ENCODE measurements at regions not wholly inside any gene's neighbourhood (a gene's known extent, or its start where the extent isn't known, plus 50 kb on each side); places are given as distances from the start of the nearest gene placed in this dataset.

GRCh38 chr21:26708223-26708800, 135.2 kb upstream of the CYYR1 start:
- Histone ChIP-seq H3K27me3 (ENCODE audit: control insufficient read depth in 3 of 3, insufficient read depth in 3 of 3, low read length in 3 of 3) (no peaks in the 10 kb centered on the region), H3K9ac (ENCODE audit: low read depth in 1 of 3, low read length in 3 of 3) (no peak overlapping the region), H3K27ac (ENCODE audit: low read depth, low read length) (no peak overlapping the region), H3K9me3 (ENCODE audit: control insufficient read depth in 3 of 3, low read length in 3 of 3) (no peaks in the 10 kb centered on the region), H3K4me3 (ENCODE audit: low read length in 3 of 3) (no peak overlapping the region), H3K36me3 (ENCODE audit: control insufficient read depth in 3 of 3, insufficient read depth in 3 of 3, low read length in 3 of 3) (no peaks in the 10 kb centered on the region), H3K4me1 (ENCODE audit: control insufficient read depth in 3 of 3, insufficient read depth in 3 of 3, low read length in 3 of 3) (no peaks in the 10 kb centered on the region)

- no peaks in the 10 kb centered on the region for H3K4me1 ChIP-seq (ENCODE audit: control insufficient read depth in 3 of 3, insufficient read depth in 3 of 3, low read length in 3 of 3)
- no peaks in the 10 kb centered on the region for H3K36me3 ChIP-seq (ENCODE audit: control insufficient read depth in 3 of 3, insufficient read depth in 3 of 3, low read length in 3 of 3)
- H3K4me3 ChIP-seq (ENCODE audit: low read length in 3 of 3), result no peak overlapping the region
- H3K27ac ChIP-seq (ENCODE audit: low read depth, low read length), result no peak overlapping the region
- H3K9me3 ChIP-seq (ENCODE audit: control insufficient read depth in 3 of 3, low read length in 3 of 3), result no peaks in the 10 kb centered on the region
- H3K9ac ChIP-seq (ENCODE audit: low read depth in 1 of 3, low read length in 3 of 3), result no peak overlapping the region
- no peaks in the 10 kb centered on the region for H3K27me3 ChIP-seq (ENCODE audit: control insufficient read depth in 3 of 3, insufficient read depth in 3 of 3, low read length in 3 of 3)
Observed at GRCh38 chr21:26707246-26707645, 134.2 kb upstream of the CYYR1 start.

- H3K4me1 ChIP-seq (ENCODE audit: control insufficient read depth in 3 of 3, insufficient read depth in 3 of 3, low read length in 3 of 3), result no peaks in the 10 kb centered on the region
- no peak overlapping the region for H3K27ac ChIP-seq (ENCODE audit: low read depth, low read length)
- H3K27me3 ChIP-seq (ENCODE audit: control insufficient read depth in 3 of 3, insufficient read depth in 3 of 3, low read length in 3 of 3), result peaks cover 0 to 2% (median 0%) of the 10 kb centered on the region in 3 donors
- H3K9ac ChIP-seq (ENCODE audit: low read depth in 1 of 3, low read length in 3 of 3), result no peak overlapping the region
- no peak overlapping the region for H3K4me3 ChIP-seq (ENCODE audit: low read length in 3 of 3)
- no peaks in the 10 kb centered on the region for H3K36me3 ChIP-seq (ENCODE audit: control insufficient read depth in 3 of 3, insufficient read depth in 3 of 3, low read length in 3 of 3)
- no peaks in the 10 kb centered on the region for H3K9me3 ChIP-seq (ENCODE audit: control insufficient read depth in 3 of 3, low read length in 3 of 3)
Observed at GRCh38 chr21:26698416-26698815, 125.3 kb upstream of the CYYR1 start.

- no peaks in the 10 kb centered on the region for H3K27me3 ChIP-seq (ENCODE audit: control insufficient read depth in 3 of 3, insufficient read depth in 3 of 3, low read length in 3 of 3)
- no peaks in the 10 kb centered on the region for H3K4me1 ChIP-seq (ENCODE audit: control insufficient read depth in 3 of 3, insufficient read depth in 3 of 3, low read length in 3 of 3)
- H3K36me3 ChIP-seq (ENCODE audit: control insufficient read depth in 3 of 3, insufficient read depth in 3 of 3, low read length in 3 of 3), result no peaks in the 10 kb centered on the region
- H3K27ac ChIP-seq (ENCODE audit: low read depth, low read length), result no peak overlapping the region
- H3K9me3 ChIP-seq (ENCODE audit: control insufficient read depth in 3 of 3, low read length in 3 of 3), result no peaks in the 10 kb centered on the region
- no peak overlapping the region for H3K9ac ChIP-seq (ENCODE audit: low read depth in 1 of 3, low read length in 3 of 3)
- H3K4me3 ChIP-seq (ENCODE audit: low read length in 3 of 3), result no peak overlapping the region
Observed at GRCh38 chr21:26691416-26691815, 118.3 kb upstream of the CYYR1 start.

- H3K9me3 ChIP-seq (ENCODE audit: control insufficient read depth in 3 of 3, low read length in 3 of 3), result no peaks in the 10 kb centered on the region
Observed at GRCh38 chr21:26686705-26687104, 113.6 kb upstream of the CYYR1 start.

GRCh38 chr21:26686278-26686677, 113.2 kb upstream of the CYYR1 start:
- no peak overlapping the region for H3K4me3 ChIP-seq (ENCODE audit: low read length in 3 of 3)
- no peaks in the 10 kb centered on the region for H3K9me3 ChIP-seq (ENCODE audit: control insufficient read depth in 3 of 3, low read length in 3 of 3)
- no peak overlapping the region for H3K27ac ChIP-seq (ENCODE audit: low read depth, low read length)
- H3K36me3 ChIP-seq (ENCODE audit: control insufficient read depth in 3 of 3, insufficient read depth in 3 of 3, low read length in 3 of 3), result no peaks in the 10 kb centered on the region
- no peak overlapping the region for H3K9ac ChIP-seq (ENCODE audit: low read depth in 1 of 3, low read length in 3 of 3)
- no peaks in the 10 kb centered on the region for H3K4me1 ChIP-seq (ENCODE audit: control insufficient read depth in 3 of 3, insufficient read depth in 3 of 3, low read length in 3 of 3)
- H3K27me3 ChIP-seq (ENCODE audit: control insufficient read depth in 3 of 3, insufficient read depth in 3 of 3, low read length in 3 of 3), result no peaks in the 10 kb centered on the region

More at GRCh38 chr21:26686705-26687104, 113.6 kb upstream of the CYYR1 start:
- Histone ChIP-seq H3K9ac (ENCODE audit: low read depth in 1 of 3, low read length in 3 of 3) (no peak overlapping the region), H3K4me3 (ENCODE audit: low read length in 3 of 3) (no peak overlapping the region), H3K27me3 (ENCODE audit: control insufficient read depth in 3 of 3, insufficient read depth in 3 of 3, low read length in 3 of 3) (no peaks in the 10 kb centered on the region), H3K4me1 (ENCODE audit: control insufficient read depth in 3 of 3, insufficient read depth in 3 of 3, low read length in 3 of 3) (no peaks in the 10 kb centered on the region), H3K36me3 (ENCODE audit: control insufficient read depth in 3 of 3, insufficient read depth in 3 of 3, low read length in 3 of 3) (no peaks in the 10 kb centered on the region), H3K27ac (ENCODE audit: low read depth, low read length) (no peak overlapping the region)

- no peaks in the 10 kb centered on the region for H3K4me1 ChIP-seq (ENCODE audit: control insufficient read depth in 3 of 3, insufficient read depth in 3 of 3, low read length in 3 of 3)
Observed at GRCh38 chr21:26684889-26685288, 111.8 kb upstream of the CYYR1 start.

GRCh38 chr21:26683996-26684395, 110.9 kb upstream of the CYYR1 start:
- Histone ChIP-seq H3K4me1 (ENCODE audit: control insufficient read depth in 3 of 3, insufficient read depth in 3 of 3, low read length in 3 of 3) (no peaks in the 10 kb centered on the region), H3K4me3 (ENCODE audit: low read length in 3 of 3) (no peak overlapping the region), H3K27me3 (ENCODE audit: control insufficient read depth in 3 of 3, insufficient read depth in 3 of 3, low read length in 3 of 3) (no peaks in the 10 kb centered on the region), H3K9ac (ENCODE audit: low read depth in 1 of 3, low read length in 3 of 3) (no peak overlapping the region), H3K27ac (ENCODE audit: low read depth, low read length) (no peak overlapping the region), H3K36me3 (ENCODE audit: control insufficient read depth in 3 of 3, insufficient read depth in 3 of 3, low read length in 3 of 3) (no peaks in the 10 kb centered on the region), H3K9me3 (ENCODE audit: control insufficient read depth in 3 of 3, low read length in 3 of 3) (no peaks in the 10 kb centered on the region)

More at GRCh38 chr21:26684889-26685288, 111.8 kb upstream of the CYYR1 start:
- Histone ChIP-seq H3K27ac (ENCODE audit: low read depth, low read length) (no peak overlapping the region), H3K4me3 (ENCODE audit: low read length in 3 of 3) (no peak overlapping the region), H3K36me3 (ENCODE audit: control insufficient read depth in 3 of 3, insufficient read depth in 3 of 3, low read length in 3 of 3) (no peaks in the 10 kb centered on the region), H3K9ac (ENCODE audit: low read depth in 1 of 3, low read length in 3 of 3) (no peak overlapping the region), H3K9me3 (ENCODE audit: control insufficient read depth in 3 of 3, low read length in 3 of 3) (no peaks in the 10 kb centered on the region), H3K27me3 (ENCODE audit: control insufficient read depth in 3 of 3, insufficient read depth in 3 of 3, low read length in 3 of 3) (no peaks in the 10 kb centered on the region)

- Histone ChIP-seq H3K4me1 (ENCODE audit: control insufficient read depth in 3 of 3, insufficient read depth in 3 of 3, low read length in 3 of 3) (no peaks in the 10 kb centered on the region), H3K9ac (ENCODE audit: low read depth in 1 of 3, low read length in 3 of 3) (no peak overlapping the region), H3K9me3 (ENCODE audit: control insufficient read depth in 3 of 3, low read length in 3 of 3) (no peaks in the 10 kb centered on the region), H3K27me3 (ENCODE audit: control insufficient read depth in 3 of 3, insufficient read depth in 3 of 3, low read length in 3 of 3) (no peaks in the 10 kb centered on the region), H3K4me3 (ENCODE audit: low read length in 3 of 3) (no peak overlapping the region), H3K36me3 (ENCODE audit: control insufficient read depth in 3 of 3, insufficient read depth in 3 of 3, low read length in 3 of 3) (no peaks in the 10 kb centered on the region), H3K27ac (ENCODE audit: low read depth, low read length) (no peak overlapping the region)
Observed at GRCh38 chr21:26679284-26679683, 106.2 kb upstream of the CYYR1 start.

- no peak overlapping the region for H3K27ac ChIP-seq (ENCODE audit: low read depth, low read length)
- no peaks in the 10 kb centered on the region for H3K4me1 ChIP-seq (ENCODE audit: control insufficient read depth in 3 of 3, insufficient read depth in 3 of 3, low read length in 3 of 3)
- no peaks in the 10 kb centered on the region for H3K27me3 ChIP-seq (ENCODE audit: control insufficient read depth in 3 of 3, insufficient read depth in 3 of 3, low read length in 3 of 3)
- no peak overlapping the region for H3K9ac ChIP-seq (ENCODE audit: low read depth in 1 of 3, low read length in 3 of 3)
- H3K4me3 ChIP-seq (ENCODE audit: low read length in 3 of 3), result no peak overlapping the region
- H3K9me3 ChIP-seq (ENCODE audit: control insufficient read depth in 3 of 3, low read length in 3 of 3), result no peaks in the 10 kb centered on the region
- no peaks in the 10 kb centered on the region for H3K36me3 ChIP-seq (ENCODE audit: control insufficient read depth in 3 of 3, insufficient read depth in 3 of 3, low read length in 3 of 3)
Observed at GRCh38 chr21:26674323-26674722, 101.2 kb upstream of the CYYR1 start.
